HEK293T (cell line): ENCODE measurements at regions not wholly inside any gene's neighbourhood (a gene's known extent, or its start where the extent isn't known, plus 50 kb on each side); places are given as distances from the start of the nearest gene placed in this dataset.

ENCODE experiments used
- ARNT ChIP-seq: fragments of 450-650 bp; IDR thresholded peaks from 2 replicates; pipeline ENCODE4 v1.6.1; 2017; ENCODE audit warnings: mild to moderate bottlenecking
- BHLHE40 ChIP-seq: fragments of 450-650 bp; IDR thresholded peaks from 2 replicates; pipeline ENCODE4 v1.6.1; 2016; ENCODE audit warnings: mild to moderate bottlenecking, moderate library complexity, borderline replicate concordance
- ELF4 ChIP-seq: fragments of 450-650 bp; IDR thresholded peaks from 2 replicates; pipeline ENCODE4 v1.6.1; 2017; ENCODE audit warnings: antibody characterized with exemption
- FOXA1 ChIP-seq: fragments of 450-650 bp; IDR thresholded peaks from 2 replicates; pipeline ENCODE4 v1.6.1; 2016; ENCODE audit warnings: mild to moderate bottlenecking
- FOXK2 ChIP-seq: fragments of 450-650 bp; IDR thresholded peaks from 2 replicates; pipeline ENCODE4 v1.6.1; 2016; ENCODE audit warnings: mild to moderate bottlenecking
- FOXM1 ChIP-seq: fragments of 450-650 bp; IDR thresholded peaks from 2 replicates; pipeline ENCODE4 v1.6.1; 2017; ENCODE audit warnings: mild to moderate bottlenecking, borderline replicate concordance
- L3MBTL2 ChIP-seq: fragments of 450-650 bp; conservative IDR thresholded peaks from 2 replicates; pipeline ENCODE4 v1.6.1; 2016; ENCODE audit warnings: mild to moderate bottlenecking
- LEF1 ChIP-seq: fragments of 450-650 bp; IDR thresholded peaks from 2 replicates; pipeline ENCODE4 v1.6.1; 2017; ENCODE audit warnings: mild to moderate bottlenecking, borderline replicate concordance
- NFRKB ChIP-seq: fragments of 450-650 bp; IDR thresholded peaks from 2 replicates; pipeline ENCODE4 v1.6.1; 2016; ENCODE audit warnings: mild to moderate bottlenecking, moderate library complexity
- PKNOX1 ChIP-seq: fragments of 450-650 bp; IDR thresholded peaks from 2 replicates; pipeline ENCODE4 v1.6.1; 2016
- SP1 ChIP-seq: fragments of 450-650 bp; IDR thresholded peaks from 2 replicates; pipeline ENCODE4 v1.6.1; 2017
- SUZ12 ChIP-seq: fragments of 450-650 bp; IDR thresholded peaks from 2 replicates; pipeline ENCODE4 v1.6.1; 2016; ENCODE audit warnings: mild to moderate bottlenecking
- TARDBP ChIP-seq: fragments of 450-650 bp; IDR thresholded peaks from 2 replicates; pipeline ENCODE4 v1.6.1; 2016
- ZNF384 ChIP-seq: fragments of 450-650 bp; IDR thresholded peaks from 2 replicates; pipeline ENCODE4 v1.6.1; 2016

GRCh38 chr3:159236321-159236720 lies 434.5 kb downstream of the MFSD1 start:
- TF ChIP-seq SP1 (no peak), ELF4 (no peak), NFRKB (no peak), SUZ12 (no peak), TARDBP (no peak), BHLHE40 (no peak), FOXA1 (no peak), FOXM1 (no peak), L3MBTL2 (no peak), ZNF384 (no peak), ARNT (no peak), PKNOX1 (no peak), FOXK2 (no peak), LEF1 (no peak)
